ENCODE measurements at regions not wholly inside any gene's neighbourhood (a gene's known extent, or its start where the extent isn't known, plus 50 kb on each side); places are given as distances from the start of the nearest gene placed in this dataset.
"Not testable (repeated sequence)": the region's sequence is repeated elsewhere in the genome, so short reads cannot be mapped to it uniquely, and the experiment has no call there.

DNA sequence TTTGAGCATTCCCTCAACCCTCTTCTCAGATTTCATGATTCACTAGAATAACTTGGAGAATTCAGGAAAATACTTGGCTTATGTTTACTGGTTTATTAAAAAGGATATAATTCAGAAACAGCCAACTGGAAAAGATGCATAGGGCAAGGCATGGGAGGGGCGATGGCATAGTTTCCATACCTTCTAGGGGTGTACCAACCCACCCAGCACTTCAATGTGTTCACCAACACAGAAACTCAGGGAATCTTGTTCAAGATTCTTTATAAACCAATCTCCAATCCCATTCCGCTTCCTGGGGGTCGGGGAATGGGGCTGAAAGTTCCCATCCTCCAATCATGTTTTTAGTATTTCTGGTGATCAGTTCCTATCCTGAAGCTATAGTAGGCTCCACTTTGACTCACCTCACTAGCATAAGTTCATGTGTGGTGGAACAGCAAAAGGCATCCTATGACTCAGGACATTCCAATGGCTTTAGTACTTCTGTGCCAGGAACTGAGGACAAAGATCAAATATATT lies 164.4 kb downstream of the SIM1 start:
- H3K4me1 ChIP-seq (ENCODE audit: control insufficient read depth in 2 of 2, insufficient read depth in 2 of 2, low read length in 2 of 2), result no peaks in the 10 kb centered on the region
- H3K27ac ChIP-seq (ENCODE audit: low read depth in 2 of 2, low read length in 2 of 2), result no peak overlapping the region
- no peaks in the 10 kb centered on the region for H3K9me3 ChIP-seq (ENCODE audit: control insufficient read depth in 2 of 2, low read length in 2 of 2)
- no peaks in the 10 kb centered on the region for H3K36me3 ChIP-seq (ENCODE audit: control insufficient read depth in 2 of 2, insufficient read depth in 2 of 2, low read length in 2 of 2)
- H3K27me3 ChIP-seq (ENCODE audit: control insufficient read depth in 2 of 2, insufficient read depth in 2 of 2, low read length in 2 of 2), result no peaks in the 10 kb centered on the region
- no peak overlapping the region for H3K9ac ChIP-seq (ENCODE audit: low read depth in 1 of 2, low read length in 2 of 2)
- H3K4me3 ChIP-seq (ENCODE audit: low read length in 2 of 2), result no peak overlapping the region

GRCh38 chr6:100296810-100297544 lies 167.7 kb downstream of the SIM1 start:
- H3K9ac ChIP-seq (ENCODE audit: low read depth in 1 of 2, low read length in 2 of 2), result no peak overlapping the region
- H3K9me3 ChIP-seq (ENCODE audit: control insufficient read depth in 2 of 2, low read length in 2 of 2), result no peaks in the 10 kb centered on the region
- no peak overlapping the region for H3K4me3 ChIP-seq (ENCODE audit: low read length in 2 of 2)
- H3K4me1 ChIP-seq (ENCODE audit: control insufficient read depth in 2 of 2, insufficient read depth in 2 of 2, low read length in 2 of 2), result no peaks in the 10 kb centered on the region
- no peak overlapping the region for H3K27ac ChIP-seq (ENCODE audit: low read depth in 2 of 2, low read length in 2 of 2)
- H3K27me3 ChIP-seq (ENCODE audit: control insufficient read depth in 2 of 2, insufficient read depth in 2 of 2, low read length in 2 of 2), result no peaks in the 10 kb centered on the region
- H3K36me3 ChIP-seq (ENCODE audit: control insufficient read depth in 2 of 2, insufficient read depth in 2 of 2, low read length in 2 of 2), result no peaks in the 10 kb centered on the region

DNA sequence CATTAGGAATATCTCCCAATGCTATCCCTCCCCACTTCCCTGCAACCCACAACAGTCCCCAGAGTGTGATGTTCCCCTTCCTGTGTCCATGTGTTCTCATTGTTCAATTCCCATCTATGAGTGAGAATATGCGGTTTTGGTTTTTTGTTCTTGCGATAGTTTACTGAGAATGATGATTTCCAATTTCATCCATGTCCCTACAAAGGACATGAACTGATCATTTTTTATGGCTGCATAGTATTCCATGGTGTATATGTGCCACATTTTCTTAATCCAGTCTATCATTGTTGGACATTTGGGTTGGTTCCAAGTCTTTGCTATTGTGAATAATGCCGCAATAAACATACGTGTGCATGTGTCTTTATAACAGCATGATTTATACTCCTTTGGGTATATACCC lies 169.5 kb downstream of the SIM1 start:
- not testable (repeated sequence) for H3K27ac ChIP-seq (ENCODE audit: low read depth in 2 of 2, low read length in 2 of 2); H3K4me1 ChIP-seq (ENCODE audit: control insufficient read depth in 2 of 2, insufficient read depth in 2 of 2, low read length in 2 of 2); H3K9ac ChIP-seq (ENCODE audit: low read depth in 1 of 2, low read length in 2 of 2); H3K9me3 ChIP-seq (ENCODE audit: control insufficient read depth in 2 of 2, low read length in 2 of 2); H3K36me3 ChIP-seq (ENCODE audit: control insufficient read depth in 2 of 2, insufficient read depth in 2 of 2, low read length in 2 of 2); H3K27me3 ChIP-seq (ENCODE audit: control insufficient read depth in 2 of 2, insufficient read depth in 2 of 2, low read length in 2 of 2); H3K4me3 ChIP-seq (ENCODE audit: low read length in 2 of 2)

- no peak overlapping the region for H3K9ac ChIP-seq (ENCODE audit: low read depth in 1 of 2, low read length in 2 of 2)
These were observed 175.4 kb downstream of the SIM1 start for GRCh38 chr6:100289285-100289684.

DNA sequence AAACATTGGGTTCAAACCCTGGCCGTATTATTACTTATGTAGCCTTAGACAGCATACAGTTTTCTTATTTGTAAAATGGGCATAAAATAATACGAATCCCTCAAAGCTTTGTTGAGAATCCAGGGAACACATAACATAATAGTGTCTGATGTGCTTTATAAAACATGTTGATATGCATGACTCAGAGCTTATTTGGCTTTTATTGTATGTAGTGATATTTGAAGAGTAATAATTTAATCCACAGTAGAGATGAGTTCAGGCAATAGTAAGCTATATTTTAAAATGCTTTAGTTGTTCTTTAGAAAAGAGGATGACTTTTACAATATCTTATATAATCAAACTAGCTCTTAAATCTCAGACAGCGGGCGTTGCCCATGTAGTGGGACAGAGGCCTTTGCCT lies 176.4 kb downstream of the SIM1 start:
- Histone ChIP-seq H3K27me3 (ENCODE audit: control insufficient read depth in 2 of 2, insufficient read depth in 2 of 2, low read length in 2 of 2) (no peaks in the 10 kb centered on the region), H3K9me3 (ENCODE audit: control insufficient read depth in 2 of 2, low read length in 2 of 2) (no peaks in the 10 kb centered on the region), H3K36me3 (ENCODE audit: control insufficient read depth in 2 of 2, insufficient read depth in 2 of 2, low read length in 2 of 2) (no peaks in the 10 kb centered on the region), H3K4me1 (ENCODE audit: control insufficient read depth in 2 of 2, insufficient read depth in 2 of 2, low read length in 2 of 2) (no peaks in the 10 kb centered on the region), H3K27ac (ENCODE audit: low read depth in 2 of 2, low read length in 2 of 2) (no peak overlapping the region), H3K4me3 (ENCODE audit: low read length in 2 of 2) (no peak overlapping the region), H3K9ac (ENCODE audit: low read depth in 1 of 2, low read length in 2 of 2) (no peak overlapping the region)

More at GRCh38 chr6:100289285-100289684, 175.4 kb downstream of the SIM1 start:
- Histone ChIP-seq H3K36me3 (ENCODE audit: control insufficient read depth in 2 of 2, insufficient read depth in 2 of 2, low read length in 2 of 2) (no peaks in the 10 kb centered on the region), H3K4me1 (ENCODE audit: control insufficient read depth in 2 of 2, insufficient read depth in 2 of 2, low read length in 2 of 2) (no peaks in the 10 kb centered on the region), H3K27ac (ENCODE audit: low read depth in 2 of 2, low read length in 2 of 2) (no peak overlapping the region), H3K4me3 (ENCODE audit: low read length in 2 of 2) (no peak overlapping the region), H3K9me3 (ENCODE audit: control insufficient read depth in 2 of 2, low read length in 2 of 2) (no peaks in the 10 kb centered on the region), H3K27me3 (ENCODE audit: control insufficient read depth in 2 of 2, insufficient read depth in 2 of 2, low read length in 2 of 2) (no peaks in the 10 kb centered on the region)

DNA sequence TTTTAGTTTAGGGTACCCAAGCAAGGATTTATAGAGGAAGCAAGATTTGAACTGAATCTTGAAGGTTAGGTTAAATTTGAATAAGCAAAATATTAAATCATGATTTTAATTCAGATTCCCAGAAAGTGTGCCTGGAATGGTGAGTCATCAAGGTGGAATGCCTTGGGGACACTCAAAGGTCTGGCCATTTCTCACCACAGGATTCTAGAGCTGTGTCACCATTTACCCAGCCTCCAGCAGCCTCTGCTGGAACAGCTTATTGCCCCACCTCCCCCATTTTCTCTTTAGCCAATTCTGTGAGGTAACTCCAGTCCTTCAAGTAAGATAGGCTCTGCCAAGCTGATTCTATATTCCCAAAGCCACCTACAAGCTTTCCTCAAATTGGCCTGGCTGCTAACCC lies 181.4 kb downstream of the SIM1 start:
- Histone ChIP-seq H3K9ac (ENCODE audit: low read depth in 1 of 2, low read length in 2 of 2) (no peak overlapping the region), H3K4me1 (ENCODE audit: control insufficient read depth in 2 of 2, insufficient read depth in 2 of 2, low read length in 2 of 2) (no peaks in the 10 kb centered on the region), H3K4me3 (ENCODE audit: low read length in 2 of 2) (no peak overlapping the region), H3K9me3 (ENCODE audit: control insufficient read depth in 2 of 2, low read length in 2 of 2) (no peaks in the 10 kb centered on the region), H3K27ac (ENCODE audit: low read depth in 2 of 2, low read length in 2 of 2) (no peak overlapping the region), H3K36me3 (ENCODE audit: control insufficient read depth in 2 of 2, insufficient read depth in 2 of 2, low read length in 2 of 2) (no peaks in the 10 kb centered on the region), H3K27me3 (ENCODE audit: control insufficient read depth in 2 of 2, insufficient read depth in 2 of 2, low read length in 2 of 2) (peaks cover 0 to 3% of the 10 kb centered on the region in 2 donors)

- H3K36me3 ChIP-seq (ENCODE audit: control insufficient read depth in 2 of 2, insufficient read depth in 2 of 2, low read length in 2 of 2), result no peaks in the 10 kb centered on the region
- H3K27ac ChIP-seq (ENCODE audit: low read depth in 2 of 2, low read length in 2 of 2), result no peak overlapping the region
- H3K4me3 ChIP-seq (ENCODE audit: low read length in 2 of 2), result peak overlapping the region in 1 of 2 donors; percentile 13
- peaks cover 0 to 3% of the 10 kb centered on the region in 2 donors for H3K27me3 ChIP-seq (ENCODE audit: control insufficient read depth in 2 of 2, insufficient read depth in 2 of 2, low read length in 2 of 2)
- H3K9me3 ChIP-seq (ENCODE audit: control insufficient read depth in 2 of 2, low read length in 2 of 2), result no peaks in the 10 kb centered on the region
- no peak overlapping the region for H3K9ac ChIP-seq (ENCODE audit: low read depth in 1 of 2, low read length in 2 of 2)
- no peaks in the 10 kb centered on the region for H3K4me1 ChIP-seq (ENCODE audit: control insufficient read depth in 2 of 2, insufficient read depth in 2 of 2, low read length in 2 of 2)
These were observed 183.2 kb downstream of the SIM1 start for GRCh38 chr6:100281471-100281901.

- Histone ChIP-seq H3K4me3 (ENCODE audit: low read length in 2 of 2) (no peak overlapping the region), H3K27me3 (ENCODE audit: control insufficient read depth in 2 of 2, insufficient read depth in 2 of 2, low read length in 2 of 2) (no peaks in the 10 kb centered on the region), H3K4me1 (ENCODE audit: control insufficient read depth in 2 of 2, insufficient read depth in 2 of 2, low read length in 2 of 2) (no peaks in the 10 kb centered on the region), H3K9me3 (ENCODE audit: control insufficient read depth in 2 of 2, low read length in 2 of 2) (no peaks in the 10 kb centered on the region), H3K27ac (ENCODE audit: low read depth in 2 of 2, low read length in 2 of 2) (no peak overlapping the region), H3K9ac (ENCODE audit: low read depth in 1 of 2, low read length in 2 of 2) (no peak overlapping the region), H3K36me3 (ENCODE audit: control insufficient read depth in 2 of 2, insufficient read depth in 2 of 2, low read length in 2 of 2) (no peaks in the 10 kb centered on the region)
These were observed 188.2 kb downstream of the SIM1 start for GRCh38 chr6:100276311-100277057.

GRCh38 chr6:100274147-100274546 lies 190.6 kb downstream of the SIM1 start:
- Histone ChIP-seq H3K4me1 (ENCODE audit: control insufficient read depth in 2 of 2, insufficient read depth in 2 of 2, low read length in 2 of 2) (no peaks in the 10 kb centered on the region), H3K36me3 (ENCODE audit: control insufficient read depth in 2 of 2, insufficient read depth in 2 of 2, low read length in 2 of 2) (no peaks in the 10 kb centered on the region), H3K4me3 (ENCODE audit: low read length in 2 of 2) (no peak overlapping the region), H3K9ac (ENCODE audit: low read depth in 1 of 2, low read length in 2 of 2) (no peak overlapping the region), H3K27me3 (ENCODE audit: control insufficient read depth in 2 of 2, insufficient read depth in 2 of 2, low read length in 2 of 2) (no peaks in the 10 kb centered on the region), H3K27ac (ENCODE audit: low read depth in 2 of 2, low read length in 2 of 2) (no peak overlapping the region), H3K9me3 (ENCODE audit: control insufficient read depth in 2 of 2, low read length in 2 of 2) (no peaks in the 10 kb centered on the region)

DNA sequence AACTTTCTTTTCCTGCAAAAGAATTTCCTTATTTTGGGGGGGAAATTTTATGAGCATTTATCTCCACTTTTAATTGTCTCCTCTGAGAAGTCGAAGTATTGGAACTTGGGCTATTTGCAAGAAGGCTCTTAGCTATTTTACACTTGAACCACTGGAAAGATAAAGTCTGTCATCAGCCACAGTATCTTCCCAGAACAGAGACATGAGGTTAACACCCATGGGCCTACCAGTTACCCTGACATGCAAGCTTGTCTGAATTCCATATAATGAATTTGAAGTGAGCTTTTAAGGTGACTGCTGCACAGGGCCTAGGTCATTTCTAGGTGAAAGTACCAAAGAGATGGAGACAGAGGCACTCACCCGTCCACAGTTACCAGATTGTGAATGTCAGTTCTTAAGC lies 193.1 kb downstream of the SIM1 start:
- no peaks in the 10 kb centered on the region for H3K4me1 ChIP-seq (ENCODE audit: control insufficient read depth in 2 of 2, insufficient read depth in 2 of 2, low read length in 2 of 2)
- no peaks in the 10 kb centered on the region for H3K36me3 ChIP-seq (ENCODE audit: control insufficient read depth in 2 of 2, insufficient read depth in 2 of 2, low read length in 2 of 2)
- H3K4me3 ChIP-seq (ENCODE audit: low read length in 2 of 2), result no peak overlapping the region

More for the DNA sequence above, 193.1 kb downstream of the SIM1 start:
- Histone ChIP-seq H3K9me3 (ENCODE audit: control insufficient read depth in 2 of 2, low read length in 2 of 2) (no peaks in the 10 kb centered on the region), H3K9ac (ENCODE audit: low read depth in 1 of 2, low read length in 2 of 2) (no peak overlapping the region), H3K27ac (ENCODE audit: low read depth in 2 of 2, low read length in 2 of 2) (no peak overlapping the region), H3K27me3 (ENCODE audit: control insufficient read depth in 2 of 2, insufficient read depth in 2 of 2, low read length in 2 of 2) (no peaks in the 10 kb centered on the region)

Measured in mucosa of rectum (tissue), 2 donors.